ENCODE measurements at regions not wholly inside any gene's neighbourhood (a gene's known extent, or its start where the extent isn't known, plus 50 kb on each side); places are given as distances from the start of the nearest gene placed in this dataset.

DNA sequence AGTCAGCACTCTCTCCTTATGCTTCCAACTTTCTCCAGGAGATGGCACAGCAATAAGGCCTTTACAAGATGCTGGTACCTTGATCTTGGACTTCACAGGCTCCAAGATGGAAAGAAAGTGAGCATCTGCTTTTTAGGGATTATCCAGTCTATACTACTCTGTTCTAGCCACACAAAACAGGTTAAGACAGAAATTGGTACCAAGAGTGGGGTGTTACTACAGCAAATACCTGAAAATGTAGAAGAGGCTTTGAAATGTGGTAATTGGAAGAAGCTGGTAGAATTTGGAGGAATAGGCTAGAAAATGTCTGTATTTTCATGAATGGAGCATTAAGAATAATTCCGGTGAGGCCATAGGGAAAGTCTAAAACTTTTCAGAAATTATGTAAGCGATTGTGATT, 484.8 kb upstream of the GRIA1 start:
- no peak for TF ChIP-seq POLR2A (IDR thresholded peaks at IDR 0.05)
- no peak for TF ChIP-seq CTCF (IDR thresholded peaks at IDR 0.05)
- TF ChIP-seq EP300 (IDR thresholded peaks at IDR 0.05): no peak
